Trophoblast cell (in vitro differentiated cells and primary cell): ENCODE measurements at regions not wholly inside any gene's neighbourhood (a gene's known extent, or its start where the extent isn't known, plus 50 kb on each side); places are given as distances from the start of the nearest gene placed in this dataset.
"Not testable (repeated sequence)": the region's sequence is repeated elsewhere in the genome, so short reads cannot be mapped to it uniquely, and the experiment has no call there.

Experiments used
- DNase-seq, 2 donors: peaks; one replicate each; pipeline ENCODE4 v3.0.0-alpha.2; 2016
- H2AFZ ChIP-seq: 2 replicates; pipeline ENCODE4 v1.6.1; 2013; ENCODE audit warnings: low read length, moderate library complexity, mild to moderate bottlenecking; ENCODE audit not compliant: insufficient read depth, poor library complexity
- H2AK5ac ChIP-seq: 2 replicates; pipeline ENCODE4 v1.6.1; 2013; ENCODE audit warnings: mild to moderate bottlenecking, low read length
- H2BK120ac ChIP-seq: 2 replicates; pipeline ENCODE4 v1.6.1; 2013; ENCODE audit warnings: low read length, mild to moderate bottlenecking, moderate library complexity; ENCODE audit not compliant: insufficient read depth, poor library complexity
- H2BK12ac ChIP-seq: 2 replicates; pipeline ENCODE4 v1.6.1; 2013; ENCODE audit warnings: mild to moderate bottlenecking, low read length, moderate library complexity
- H2BK5ac ChIP-seq: 2 replicates; pipeline ENCODE4 v1.6.1; 2013; ENCODE audit warnings: low read length, low read depth, moderate library complexity, mild to moderate bottlenecking; ENCODE audit not compliant: poor library complexity
- H3K14ac ChIP-seq: 2 replicates; pipeline ENCODE4 v1.6.1; 2013; ENCODE audit warnings: mild to moderate bottlenecking, low read length
- H3K18ac ChIP-seq: 2 replicates; pipeline ENCODE4 v1.6.1; 2013; ENCODE audit warnings: mild to moderate bottlenecking, low read length
- H3K23ac ChIP-seq: 2 replicates; pipeline ENCODE4 v1.6.1; 2013; ENCODE audit warnings: low read length
- H3K27ac ChIP-seq: 2 replicates; pipeline ENCODE4 v1.5.1; 2013; ENCODE audit warnings: low read depth, mild to moderate bottlenecking, inconsistent platforms, low read length, moderate library complexity
- H3K27me3 ChIP-seq: 2 replicates; pipeline ENCODE4 v1.6.1; 2013; ENCODE audit warnings: inconsistent platforms, mild to moderate bottlenecking, low read length, moderate library complexity; ENCODE audit not compliant: insufficient read depth
- H3K36me3 ChIP-seq, 2 experiments: 1 replicate in 1 of 2; 2 replicates in 1 of 2; pipeline ENCODE4 v1.6.1; 2013; ENCODE audit warnings: low read length in 2 of 2, mild to moderate bottlenecking in 2 of 2, moderate library complexity in 1 of 2; ENCODE audit not compliant: insufficient read depth in 2 of 2, control insufficient read depth in 1 of 2
- H3K4ac ChIP-seq: 2 replicates; pipeline ENCODE4 v1.6.1; 2013; ENCODE audit warnings: low read depth, mild to moderate bottlenecking, low read length, moderate library complexity
- H3K4me1 ChIP-seq, 2 experiments: 1 replicate in 1 of 2; 2 replicates in 1 of 2; pipeline ENCODE4 v1.6.1; 2013; ENCODE audit warnings: low read length in 2 of 2, mild to moderate bottlenecking in 2 of 2, moderate library complexity in 1 of 2; ENCODE audit not compliant: insufficient read depth in 2 of 2, control insufficient read depth in 1 of 2
- H3K4me2 ChIP-seq: 2 replicates; pipeline ENCODE4 v1.6.1; 2013; ENCODE audit warnings: inconsistent platforms, mild to moderate bottlenecking, low read length, moderate library complexity
- H3K4me3 ChIP-seq: 2 replicates; pipeline ENCODE4 v1.5.1; 2013; ENCODE audit warnings: mild to moderate bottlenecking, low read depth, low read length, inconsistent platforms
- H3K79me1 ChIP-seq: one replicate; pipeline ENCODE4 v1.6.1; 2013; ENCODE audit warnings: low read length
- H3K79me2 ChIP-seq: 2 replicates; pipeline ENCODE4 v1.6.1; 2013; ENCODE audit warnings: low read length, mild to moderate bottlenecking; ENCODE audit not compliant: control insufficient read depth, insufficient read depth, poor library complexity
- H3K9ac ChIP-seq: 2 replicates; pipeline ENCODE4 v1.6.1; 2013; ENCODE audit warnings: mild to moderate bottlenecking, low read length
- H3K9me3 ChIP-seq: 2 replicates; pipeline ENCODE4 v1.6.1; 2013; ENCODE audit warnings: low read depth, mild to moderate bottlenecking, control low read depth, inconsistent platforms, low read length; ENCODE audit not compliant: insufficient read depth
- H4K12ac ChIP-seq: 2 replicates; pipeline ENCODE4 v1.6.1; 2013; ENCODE audit warnings: low read depth, mild to moderate bottlenecking, low read length, moderate library complexity
- H4K8ac ChIP-seq: 2 replicates; pipeline ENCODE4 v1.6.1; 2013; ENCODE audit warnings: low read depth, mild to moderate bottlenecking, low read length, moderate library complexity
- H4K91ac ChIP-seq: one replicate; pipeline ENCODE4 v1.6.1; 2013; ENCODE audit warnings: low read depth, mild to moderate bottlenecking, low read length, moderate library complexity
- WGBS: extraction: QIAGEN DNeasy Blood & Tissue Kit; methylation state at CpG from one replicate; pipeline ENCODE4 v1.1.7; 2013; ENCODE audit warnings: missing lambda C conversion rate; ENCODE audit not compliant: insufficient read length, insufficient coverage; ENCODE audit errors: extremely low coverage; 5-methylcytosine and 5-hydroxymethylcytosine counted together

DNA sequence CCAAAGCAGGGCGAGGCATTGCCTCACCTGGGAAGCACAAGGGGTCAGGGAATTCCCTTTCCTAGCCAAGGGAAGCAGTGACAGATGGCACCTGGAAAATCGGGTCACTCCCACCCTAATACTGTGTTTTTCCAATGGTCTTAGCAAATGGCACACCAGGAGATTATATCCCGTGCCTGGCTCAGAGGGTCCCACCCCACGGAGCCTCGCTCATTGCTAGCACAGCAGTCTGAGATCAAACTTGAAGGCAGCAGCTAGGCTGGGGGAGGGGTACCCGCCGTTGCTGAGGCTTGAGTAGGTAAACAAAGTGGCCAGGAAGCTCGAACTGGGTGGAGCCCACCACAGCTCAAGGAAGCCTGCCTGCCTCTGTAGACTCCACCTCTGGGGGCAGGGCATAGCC lies 664.6 kb downstream of the NUP35 start:
- H2AFZ ChIP-seq, H3K9me3 ChIP-seq, H3K36me3 ChIP-seq, H3K4me1 ChIP-seq, H4K12ac ChIP-seq, H2BK120ac ChIP-seq, H3K27me3 ChIP-seq, H3K14ac ChIP-seq, H2BK12ac ChIP-seq, H3K79me1 ChIP-seq, H2BK5ac ChIP-seq, H3K79me2 ChIP-seq, H4K8ac ChIP-seq, H4K91ac ChIP-seq, H2AK5ac ChIP-seq, H3K18ac ChIP-seq, DNase-seq, H3K9ac ChIP-seq, H3K23ac ChIP-seq, H3K4me2 ChIP-seq, H3K4ac ChIP-seq, H3K27ac ChIP-seq, H3K4me3 ChIP-seq: not testable (repeated sequence)
- WGBS: no CpG with 5 or more reads among the region's 8 CpGs

DNA sequence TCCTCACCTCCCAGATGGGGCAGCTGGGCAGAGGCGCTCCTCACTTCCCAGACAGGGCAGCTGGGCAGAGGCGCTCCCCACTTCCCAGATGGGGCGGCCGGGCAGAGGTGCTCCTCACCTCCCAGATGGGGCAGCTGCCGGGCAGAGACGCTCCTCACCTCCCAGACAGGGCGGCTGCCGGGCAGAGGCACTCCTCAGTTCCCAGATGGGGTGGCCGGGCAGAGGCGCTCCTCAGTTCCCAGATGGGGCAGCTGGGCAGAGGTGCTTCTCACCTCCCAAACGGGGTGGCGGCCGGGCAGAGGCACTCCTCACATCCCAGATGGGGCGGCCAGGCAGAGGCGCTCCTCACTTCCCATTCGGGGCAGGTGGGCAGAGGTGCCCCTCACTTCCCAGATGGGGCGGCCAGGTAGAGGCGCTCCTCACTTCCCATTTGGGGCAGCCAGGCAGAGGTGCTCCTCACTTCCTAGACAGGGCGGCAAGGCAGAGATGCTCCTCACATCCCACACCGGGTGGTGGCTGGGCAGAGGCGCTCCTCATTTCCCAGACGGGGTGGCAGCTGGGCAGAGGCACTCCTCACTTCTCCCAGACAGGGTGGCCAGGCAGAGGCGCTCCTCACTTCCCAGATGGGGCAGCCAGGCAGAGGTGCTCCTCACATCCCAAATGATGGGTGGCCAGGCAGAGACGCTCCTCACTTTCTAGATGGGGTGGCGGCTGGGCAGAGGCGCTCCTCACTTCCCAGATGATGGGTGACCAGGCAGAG lies 668.1 kb downstream of the NUP35 start:
- not testable (repeated sequence) for H3K18ac ChIP-seq, H3K79me1 ChIP-seq, H2BK5ac ChIP-seq, H3K23ac ChIP-seq, H3K4me1 ChIP-seq, H4K12ac ChIP-seq, H3K27me3 ChIP-seq, H3K4ac ChIP-seq, H2BK12ac ChIP-seq, H3K9me3 ChIP-seq, H4K91ac ChIP-seq, H2AFZ ChIP-seq, H4K8ac ChIP-seq, H3K79me2 ChIP-seq, H3K4me2 ChIP-seq, H2AK5ac ChIP-seq, H2BK120ac ChIP-seq, H3K9ac ChIP-seq, H3K4me3 ChIP-seq, H3K14ac ChIP-seq, DNase-seq, H3K36me3 ChIP-seq, H3K27ac ChIP-seq
- WGBS: no CpG with 5 or more reads among the region's 26 CpGs

- Histone ChIP-seq H2BK120ac (no peak overlapping the region), H4K12ac (no peak overlapping the region), H3K14ac (no peak overlapping the region), H3K9me3 (peaks cover 2% of the 10 kb centered on the region), H3K4me2 (no peak overlapping the region), H4K91ac (no peak overlapping the region), H2BK12ac (no peak overlapping the region), H3K23ac (no peak overlapping the region), H3K4ac (no peak overlapping the region), H3K18ac (no peak overlapping the region), H2BK5ac (no peak overlapping the region), H2AK5ac (no peak overlapping the region), H3K27ac (no peak overlapping the region), H3K4me1 (no peaks in the 10 kb centered on the region), H2AFZ (no peak overlapping the region), H3K79me2 (no peaks in the 10 kb centered on the region), H3K4me3 (no peak overlapping the region), H4K8ac (no peak overlapping the region), H3K79me1 (no peaks in the 10 kb centered on the region), H3K9ac (no peak overlapping the region), H3K36me3 (no peaks in the 10 kb centered on the region), H3K27me3 (no peaks in the 10 kb centered on the region)
- WGBS: no CpG with 5 or more reads among the region's 4 CpGs
- no peak for DNase-seq
Observed at GRCh38 chr2:183798535-183798934, 674.3 kb downstream of the NUP35 start.

GRCh38 chr2:183799761-183800160 lies 675.5 kb downstream of the NUP35 start:
- Histone ChIP-seq H3K4me2 (no peak overlapping the region), H3K4me1 (no peaks in the 10 kb centered on the region), H3K9me3 (peaks cover 6% of the 10 kb centered on the region), H3K27ac (no peak overlapping the region), H3K27me3 (no peaks in the 10 kb centered on the region), H3K4me3 (no peak overlapping the region), H3K36me3 (no peaks in the 10 kb centered on the region), H3K79me1 (no peaks in the 10 kb centered on the region), H3K18ac (no peak overlapping the region), H3K14ac (no peak overlapping the region), H4K8ac (no peak overlapping the region), H3K9ac (no peak overlapping the region), H2BK120ac (no peak overlapping the region), H3K79me2 (no peaks in the 10 kb centered on the region), H2BK12ac (no peak overlapping the region), H3K23ac (no peak overlapping the region), H2BK5ac (no peak overlapping the region), H2AFZ (no peak overlapping the region), H2AK5ac (no peak overlapping the region), H4K91ac (no peak overlapping the region), H4K12ac (no peak overlapping the region), H3K4ac (no peak overlapping the region)
- DNase-seq: no peak
- WGBS: no CpG with 5 or more reads among the region's 3 CpGs
